HG02840 (cell line): ENCODE measurements at regions not wholly inside any gene's neighbourhood (a gene's known extent, or its start where the extent isn't known, plus 50 kb on each side); places are given as distances from the start of the nearest gene placed in this dataset.
"Not testable (repeated sequence)": the region's sequence is repeated elsewhere in the genome, so short reads cannot be mapped to it uniquely, and the experiment has no call there.

Experiments used
- ATAC-seq: cut with Tn5 transposase; IDR thresholded peaks from one replicate; pipeline ENCODE4 v1.9.1; 2021; ENCODE audit warnings: mild to moderate bottlenecking, moderate library complexity, moderate number of reproducible peaks; ENCODE audit not compliant: unreplicated experiment, low FRiP score

- ATAC-seq: no peak
Measured at GRCh38 chr14:83885837-83886293, 1644.1 kb upstream of the FLRT2 start.

DNA sequence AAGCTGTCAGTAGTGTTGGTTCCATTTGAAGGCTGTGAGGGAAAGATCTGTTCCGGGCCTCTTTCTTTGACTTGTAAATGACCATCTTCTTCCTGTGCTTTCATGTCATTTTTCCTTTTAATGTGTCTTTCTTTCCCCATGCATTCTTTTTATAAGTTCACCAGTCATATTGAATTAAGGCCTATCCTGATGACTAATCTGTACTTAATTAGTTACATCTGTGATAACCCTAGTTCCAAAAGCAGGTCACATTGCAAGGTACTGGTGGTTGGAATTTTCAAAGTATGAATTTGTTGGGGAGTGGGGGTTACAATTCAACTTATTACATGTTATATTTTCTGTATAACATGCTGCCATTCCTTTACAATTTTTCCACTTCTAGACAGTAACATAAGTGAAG lies 1642.1 kb upstream of the FLRT2 start:
- ATAC-seq: no peak

DNA sequence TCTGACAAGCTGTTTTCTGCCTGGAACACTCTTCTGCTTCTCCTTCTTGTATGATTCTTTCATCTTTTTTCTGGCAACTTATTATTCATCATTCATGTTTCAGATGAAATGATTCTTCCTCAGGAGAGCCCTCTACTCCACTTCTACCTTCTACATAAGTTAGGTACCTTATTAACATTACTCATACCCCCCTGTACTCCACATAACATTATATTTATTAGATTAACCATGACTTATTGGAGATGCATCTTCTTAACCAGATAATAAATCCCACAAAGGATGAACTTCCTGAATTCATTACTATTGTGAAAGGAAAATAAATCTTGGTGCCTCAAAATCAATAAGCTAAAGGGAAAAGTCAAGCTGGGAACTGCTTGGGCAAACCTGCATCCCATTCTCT lies 1636.5 kb upstream of the FLRT2 start:
- no peak for ATAC-seq

DNA sequence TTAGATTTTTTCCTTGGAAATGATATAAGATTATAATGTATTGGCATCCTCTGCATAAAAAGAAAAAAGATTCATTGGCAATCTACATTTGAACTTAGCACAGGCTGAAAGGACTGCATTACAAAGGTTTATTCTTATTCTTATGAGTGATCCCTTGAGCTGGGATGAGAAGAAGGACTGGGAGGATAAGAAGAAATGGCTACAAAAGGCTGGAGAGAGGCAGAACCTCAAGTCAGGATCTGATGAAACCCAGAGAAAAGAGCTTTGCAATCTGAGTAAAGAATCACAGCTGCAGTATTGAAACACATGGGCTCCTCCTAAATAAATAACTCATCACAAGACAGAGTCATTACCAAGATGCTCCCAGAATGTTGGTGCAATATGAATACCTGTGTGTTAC lies 1635.4 kb upstream of the FLRT2 start:
- ATAC-seq: no peak

GRCh38 chr14:83898558-83898957 lies 1631.4 kb upstream of the FLRT2 start:
- not testable (repeated sequence) for ATAC-seq

DNA sequence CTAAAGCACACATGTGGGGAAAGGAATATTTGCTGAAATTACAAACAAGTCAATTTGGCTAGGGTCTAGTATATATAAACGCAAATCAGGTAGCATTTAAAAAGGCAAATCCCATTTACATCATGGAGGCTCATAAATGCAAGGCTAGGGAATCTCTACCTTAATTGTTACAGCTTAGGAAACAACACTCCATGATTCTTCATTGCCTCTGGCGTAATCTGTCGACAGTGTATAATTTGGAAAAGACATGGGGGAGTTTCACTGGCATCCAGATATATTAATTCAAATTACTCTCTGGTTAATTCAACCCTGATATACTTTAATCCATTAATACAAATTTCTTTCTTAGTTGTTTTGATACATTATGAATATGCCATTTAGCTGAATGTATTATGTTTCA lies 1630.2 kb upstream of the FLRT2 start:
- no peak for ATAC-seq

GRCh38 chr14:83905157-83905556 lies 1624.8 kb upstream of the FLRT2 start:
- ATAC-seq: no peak

DNA sequence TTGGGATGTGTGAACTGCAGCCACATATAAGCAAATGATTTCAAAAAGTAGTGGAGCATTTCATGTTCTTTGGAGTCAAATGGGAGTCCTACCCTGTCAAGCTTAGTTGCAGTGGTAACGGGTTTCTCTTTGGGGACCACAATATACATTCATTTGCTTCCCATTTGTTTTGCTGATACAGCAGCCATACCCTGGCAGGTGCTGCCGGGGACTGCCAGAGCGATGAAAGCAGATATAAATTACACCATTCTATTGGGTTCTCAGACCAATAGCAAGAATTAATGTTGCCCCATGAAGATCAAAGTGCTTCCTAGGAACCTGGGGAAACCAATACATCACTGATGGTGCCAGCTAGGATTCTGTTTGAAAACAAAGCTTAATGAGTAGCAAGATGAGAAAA lies 1621.5 kb upstream of the FLRT2 start:
- no peak for ATAC-seq

- no peak for ATAC-seq
Measured at GRCh38 chr14:83909507-83909906, 1620.4 kb upstream of the FLRT2 start.

DNA sequence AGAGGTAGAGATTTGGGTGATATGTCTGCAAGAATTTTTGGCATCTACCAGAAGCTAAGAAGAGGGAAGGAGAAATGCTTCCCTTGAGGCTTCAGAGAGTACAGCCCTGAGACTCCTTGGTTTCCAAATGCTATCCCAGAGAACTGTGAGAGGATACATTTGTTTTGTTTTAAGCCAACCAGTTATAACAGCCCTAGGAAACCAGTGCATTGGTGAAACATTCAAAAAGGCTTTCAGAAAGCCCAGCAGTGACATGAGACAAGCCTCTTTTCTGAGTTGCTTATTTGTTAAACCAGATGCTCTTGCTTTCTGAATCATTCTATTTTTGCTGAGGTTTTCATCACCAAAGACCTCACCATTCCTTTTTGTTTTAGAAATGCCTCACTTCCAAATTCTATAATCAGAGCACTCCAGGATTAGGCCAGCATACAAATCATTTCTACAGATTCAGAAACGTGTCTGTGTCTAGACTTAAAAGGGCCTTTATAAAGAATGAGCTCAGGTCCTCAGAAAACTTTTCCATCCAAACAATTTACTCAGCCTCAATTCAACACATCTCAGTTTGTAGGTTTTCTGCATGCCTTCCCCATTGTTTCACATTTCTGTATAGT lies 1617.8 kb upstream of the FLRT2 start:
- no peak for ATAC-seq

DNA sequence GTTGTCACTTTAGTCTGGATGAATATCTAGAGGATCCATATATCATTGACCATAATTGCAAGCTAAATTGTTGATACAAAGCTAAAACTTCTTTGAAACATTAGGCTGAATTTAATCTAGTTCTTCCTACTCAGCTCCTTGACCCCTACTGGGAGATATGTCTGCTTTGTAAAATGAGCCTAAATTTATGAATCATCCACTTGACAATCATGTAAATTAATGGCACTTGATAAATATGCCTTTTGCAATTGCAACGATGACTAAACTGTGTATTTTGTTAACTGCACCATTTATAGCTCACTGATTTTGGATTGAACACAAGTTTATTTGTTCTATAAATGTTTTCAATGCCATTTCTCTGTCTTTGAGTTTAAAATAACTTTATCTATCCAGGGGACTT lies 1616.5 kb upstream of the FLRT2 start:
- ATAC-seq: no peak

- ATAC-seq: no peak
Measured at GRCh38 chr14:83918546-83918945, 1611.4 kb upstream of the FLRT2 start.

- ATAC-seq: not testable (repeated sequence)
Measured at GRCh38 chr14:83919675-83920074, 1610.3 kb upstream of the FLRT2 start.

DNA sequence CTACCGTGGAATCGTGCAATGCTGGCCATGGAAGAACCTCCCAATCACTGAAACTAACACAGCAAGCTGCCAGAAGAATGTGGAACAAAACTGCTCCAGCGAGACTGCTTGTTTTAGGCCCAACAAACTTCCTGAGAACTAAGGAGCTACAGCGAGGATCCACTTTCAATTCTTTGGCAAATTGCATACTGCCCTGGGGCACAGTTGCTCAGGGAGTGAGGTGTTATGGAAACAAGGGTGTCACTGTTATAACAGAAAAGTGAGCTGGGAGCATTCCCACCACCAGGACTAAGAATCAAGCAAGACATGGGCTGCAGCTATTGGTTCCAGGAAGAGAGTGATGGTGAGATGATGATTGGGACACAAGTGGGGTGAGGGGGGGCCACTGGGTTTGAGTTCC lies 1606.1 kb upstream of the FLRT2 start:
- ATAC-seq: no peak

DNA sequence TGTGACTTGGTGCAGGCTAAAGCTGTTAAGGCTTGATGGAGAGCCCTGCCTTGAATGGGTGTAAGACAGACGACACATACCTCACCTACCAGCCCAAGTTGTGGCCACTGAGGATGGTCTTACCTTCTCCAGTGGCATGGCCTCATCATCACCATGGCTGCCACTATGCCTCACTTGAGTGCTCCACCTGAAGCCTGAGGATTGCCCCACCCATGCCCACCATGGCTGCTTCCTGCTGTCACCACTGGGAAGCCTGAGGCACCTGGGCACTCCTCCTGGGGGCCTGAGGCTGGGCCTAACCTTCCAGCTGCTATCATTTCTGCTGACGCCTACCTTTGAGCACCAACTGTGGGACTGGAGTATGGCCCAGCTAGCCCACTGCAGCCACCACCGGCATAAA lies 1605.7 kb upstream of the FLRT2 start:
- no peak for ATAC-seq

DNA sequence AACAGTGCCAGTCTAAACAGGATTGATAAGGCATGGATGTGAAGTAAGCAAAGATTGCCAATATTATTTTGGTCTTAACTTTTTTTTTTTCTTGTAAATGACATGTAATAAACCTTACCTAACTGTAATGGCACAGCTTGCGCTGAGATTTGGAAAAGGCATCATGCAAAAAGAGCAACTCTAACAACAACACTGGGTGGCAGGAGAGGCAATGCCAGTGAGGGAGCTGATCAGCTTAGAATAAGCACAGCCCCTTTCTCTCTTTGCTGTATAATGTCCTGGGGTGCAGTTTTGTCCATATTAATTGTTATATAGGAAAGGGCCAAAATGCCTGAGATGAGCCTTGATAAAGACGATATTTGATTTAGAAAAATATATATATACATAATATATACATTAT lies 1589.7 kb upstream of the FLRT2 start:
- ATAC-seq: no peak

DNA sequence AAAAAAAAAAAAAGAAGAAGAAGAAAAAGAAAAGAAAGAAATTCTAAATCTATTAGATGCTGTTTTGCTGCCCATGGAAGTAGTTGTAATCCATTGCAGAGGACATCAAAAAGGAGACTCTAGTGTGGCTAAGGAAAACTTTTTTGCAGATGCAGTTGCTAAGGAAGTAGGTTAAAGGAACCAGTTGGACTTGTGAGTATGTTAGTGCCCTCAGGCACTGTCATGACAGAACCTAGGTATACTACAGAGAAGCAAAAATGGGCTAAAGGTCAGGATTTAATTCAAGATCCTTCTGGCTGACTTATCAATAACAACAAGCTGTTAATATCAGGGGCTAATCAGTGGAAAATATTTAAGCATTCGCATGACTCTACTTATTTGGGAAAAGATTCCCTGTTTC lies 1571.6 kb upstream of the FLRT2 start:
- ATAC-seq: no peak

GRCh38 chr14:83960832-83961512 lies 1569.0 kb upstream of the FLRT2 start:
- no peak for ATAC-seq

DNA sequence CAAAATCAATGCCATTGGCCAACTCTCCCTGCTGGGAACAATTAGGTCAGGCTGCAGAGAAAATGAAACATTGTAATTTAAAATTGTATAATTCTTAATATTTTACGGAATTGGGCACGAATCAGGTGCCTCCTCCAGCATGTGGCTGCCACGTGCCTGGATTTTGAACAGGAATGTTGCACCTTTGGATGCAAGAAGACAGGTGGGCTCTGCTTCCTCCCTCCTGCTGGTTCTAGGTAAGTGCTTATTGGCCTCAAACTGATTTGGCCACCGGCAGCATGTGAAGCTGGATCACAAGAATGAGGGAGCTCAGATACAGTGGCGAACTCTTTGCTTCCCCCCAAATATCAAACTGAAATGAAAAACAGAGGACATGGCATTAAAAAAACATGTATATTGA lies 1559.9 kb upstream of the FLRT2 start:
- ATAC-seq: no peak

- no peak for ATAC-seq
Measured at GRCh38 chr14:83972631-83973030, 1557.3 kb upstream of the FLRT2 start.

DNA sequence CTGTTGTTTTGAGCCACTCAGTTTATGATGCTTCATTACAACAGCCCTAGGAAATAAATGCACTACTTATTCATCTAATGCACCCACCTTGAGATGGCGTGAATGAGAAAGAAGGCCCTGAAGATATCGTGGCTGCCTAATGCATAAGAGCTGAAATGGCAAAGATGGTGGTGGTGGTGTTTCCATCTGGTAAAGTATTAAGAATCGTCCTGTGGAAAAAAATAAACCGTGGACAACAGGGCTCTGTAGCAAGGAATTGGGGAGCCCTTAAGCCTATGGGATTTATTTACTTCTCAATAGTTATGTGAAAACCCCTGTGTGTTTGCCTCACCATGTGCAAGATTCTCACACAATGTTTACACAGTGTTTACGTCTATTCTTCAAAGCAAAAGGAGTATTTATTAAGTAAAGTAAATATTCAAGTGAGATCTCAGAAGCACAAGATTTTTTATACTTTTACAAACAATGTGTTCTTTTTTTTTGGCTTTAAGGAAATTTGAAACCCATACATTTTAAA lies 1555.2 kb upstream of the FLRT2 start:
- ATAC-seq: no peak

- ATAC-seq: no peak
Measured at GRCh38 chr14:83975435-83975834, 1554.5 kb upstream of the FLRT2 start.
